ENCODE measurements at regions not wholly inside any gene's neighbourhood (a gene's known extent, or its start where the extent isn't known, plus 50 kb on each side); places are given as distances from the start of the nearest gene placed in this dataset.
A peak's percentile ranks its signal among the peaks of the same experiment; 100 is the strongest.

- Mint-ChIP-seq H3K36me3 (no peaks in the 10 kb centered on the region), H3K4me1 (peaks cover 0 to 9% of the 10 kb centered on the region in 2 donors), H3K4me3 (no peak overlapping the region), H3K27ac (no peak overlapping the region), H3K9me3 (no peaks in the 10 kb centered on the region), H3K27me3 (ENCODE audit: low read depth in 3 of 3) (peaks cover 3 to 12% (median 3%) of the 10 kb centered on the region in 3 donors)
- DNase-seq: no peak
Measured at GRCh38 chr6:156699935-156700334, 77.2 kb upstream of the ARID1B start.

- Mint-ChIP-seq H3K4me1 (peaks cover 0 to 9% of the 10 kb centered on the region in 2 donors), H3K36me3 (no peaks in the 10 kb centered on the region), H3K27me3 (ENCODE audit: low read depth in 3 of 3) (peaks cover 3 to 12% (median 3%) of the 10 kb centered on the region in 3 donors), H3K4me3 (no peak overlapping the region), H3K27ac (no peak overlapping the region), H3K9me3 (no peaks in the 10 kb centered on the region)
- no peak for DNase-seq
Measured at GRCh38 chr6:156699017-156699421, 78.2 kb upstream of the ARID1B start.

GRCh38 chr6:156698239-156699016, 78.8 kb upstream of the ARID1B start:
- no peak for DNase-seq
- Mint-ChIP-seq H3K9me3 (no peaks in the 10 kb centered on the region), H3K36me3 (no peaks in the 10 kb centered on the region), H3K4me3 (no peak overlapping the region), H3K4me1 (peaks cover 0 to 9% of the 10 kb centered on the region in 2 donors), H3K27me3 (ENCODE audit: low read depth in 3 of 3) (peaks cover 3 to 12% (median 3%) of the 10 kb centered on the region in 3 donors), H3K27ac (no peak overlapping the region)

GRCh38 chr6:156697225-156697830, 79.8 kb upstream of the ARID1B start:
- Mint-ChIP-seq H3K4me3 (no peak overlapping the region), H3K9me3 (no peaks in the 10 kb centered on the region), H3K4me1 (peaks cover 0 to 9% of the 10 kb centered on the region in 2 donors), H3K27ac (no peak overlapping the region), H3K36me3 (no peaks in the 10 kb centered on the region), H3K27me3 (ENCODE audit: low read depth in 3 of 3) (peaks cover 3 to 12% (median 3%) of the 10 kb centered on the region in 3 donors)
- no peak for DNase-seq

- H3K36me3 Mint-ChIP-seq: no peaks in the 10 kb centered on the region
- H3K4me3 Mint-ChIP-seq: no peak overlapping the region
- no peak overlapping the region for H3K27ac Mint-ChIP-seq
- H3K4me1 Mint-ChIP-seq: peaks cover 0 to 9% of the 10 kb centered on the region in 2 donors
- no peaks in the 10 kb centered on the region for H3K9me3 Mint-ChIP-seq
- H3K27me3 Mint-ChIP-seq (ENCODE audit: low read depth in 3 of 3): peaks cover 2 to 10% (median 3%) of the 10 kb centered on the region in 3 donors
- DNase-seq: no peak
Measured at GRCh38 chr6:156695742-156696141, 81.4 kb upstream of the ARID1B start.

- Mint-ChIP-seq H3K4me1 (peaks cover 0 to 9% of the 10 kb centered on the region in 2 donors), H3K36me3 (no peaks in the 10 kb centered on the region), H3K4me3 (no peak overlapping the region), H3K27ac (no peak overlapping the region), H3K9me3 (no peaks in the 10 kb centered on the region), H3K27me3 (ENCODE audit: low read depth in 3 of 3) (peaks cover 2 to 10% (median 3%) of the 10 kb centered on the region in 3 donors)
- no peak for DNase-seq
Measured at GRCh38 chr6:156694679-156695078, 82.5 kb upstream of the ARID1B start.

DNA sequence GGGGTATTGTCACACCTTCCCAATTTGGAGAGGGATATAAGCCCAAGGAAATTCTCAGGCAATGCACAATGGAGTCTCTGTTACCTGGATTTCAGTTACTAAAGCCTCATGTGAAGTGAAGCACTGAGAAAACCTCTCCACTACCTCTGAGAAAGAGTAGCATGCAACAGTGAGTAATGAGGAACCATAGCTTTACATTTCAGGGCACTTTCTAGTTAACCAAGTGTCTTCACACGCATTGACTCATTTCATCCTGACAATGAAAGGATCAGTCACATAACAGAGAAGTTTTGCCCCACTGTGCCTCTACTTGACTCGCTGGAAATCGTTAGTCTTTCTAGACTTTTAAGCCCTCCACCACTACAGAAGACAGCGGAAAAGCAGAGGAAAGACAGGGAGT, 86.2 kb upstream of the ARID1B start:
- Mint-ChIP-seq H3K4me3 (no peak overlapping the region), H3K36me3 (no peaks in the 10 kb centered on the region), H3K9me3 (no peaks in the 10 kb centered on the region), H3K27ac (no peak overlapping the region), H3K4me1 (peaks cover 14 to 16% of the 10 kb centered on the region in 2 donors), H3K27me3 (ENCODE audit: low read depth in 3 of 3) (peaks cover 8 to 21% (median 13%) of the 10 kb centered on the region in 3 donors)
- no peak for DNase-seq

DNA sequence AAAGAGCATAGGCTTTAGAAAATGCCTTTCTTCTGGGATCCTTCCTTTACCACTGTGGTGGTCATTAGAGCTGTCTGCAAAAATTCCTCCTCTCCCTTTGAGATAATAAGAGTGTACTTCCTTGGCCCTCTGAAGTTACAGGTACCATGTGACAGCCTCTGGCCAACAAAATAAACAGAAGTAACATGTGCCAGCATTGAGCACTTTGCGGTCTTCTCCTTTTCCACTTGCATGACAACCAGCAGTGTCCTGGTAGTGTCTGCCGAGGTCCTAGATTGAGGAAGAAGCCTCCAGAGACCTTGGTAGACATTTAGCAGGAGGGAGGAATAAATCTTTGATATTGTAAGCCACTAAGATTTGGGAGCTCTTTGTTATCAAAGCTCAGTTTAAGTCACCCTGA, 87.5 kb upstream of the ARID1B start:
- Mint-ChIP-seq H3K36me3 (no peaks in the 10 kb centered on the region), H3K27ac (no peak overlapping the region), H3K4me1 (peaks cover 17 to 21% of the 10 kb centered on the region in 2 donors), H3K9me3 (no peaks in the 10 kb centered on the region), H3K4me3 (no peak overlapping the region), H3K27me3 (ENCODE audit: low read depth in 3 of 3) (peaks cover 8 to 20% (median 9%) of the 10 kb centered on the region in 3 donors)
- DNase-seq: no peak

GRCh38 chr6:156688620-156688971, 88.6 kb upstream of the ARID1B start:
- H3K9me3 Mint-ChIP-seq: no peaks in the 10 kb centered on the region
- no peak for DNase-seq
- H3K27ac Mint-ChIP-seq: peak overlapping the region in 1 of 6 donors; percentile 81
- H3K4me3 Mint-ChIP-seq: peak overlapping the region in 4 of 5 donors; percentile 46 to 88 (median 85)
- no peaks in the 10 kb centered on the region for H3K36me3 Mint-ChIP-seq
- peaks cover 8 to 20% (median 9%) of the 10 kb centered on the region in 3 donors for H3K27me3 Mint-ChIP-seq (ENCODE audit: low read depth in 3 of 3)
- peaks cover 17 to 21% of the 10 kb centered on the region in 2 donors for H3K4me1 Mint-ChIP-seq

DNA sequence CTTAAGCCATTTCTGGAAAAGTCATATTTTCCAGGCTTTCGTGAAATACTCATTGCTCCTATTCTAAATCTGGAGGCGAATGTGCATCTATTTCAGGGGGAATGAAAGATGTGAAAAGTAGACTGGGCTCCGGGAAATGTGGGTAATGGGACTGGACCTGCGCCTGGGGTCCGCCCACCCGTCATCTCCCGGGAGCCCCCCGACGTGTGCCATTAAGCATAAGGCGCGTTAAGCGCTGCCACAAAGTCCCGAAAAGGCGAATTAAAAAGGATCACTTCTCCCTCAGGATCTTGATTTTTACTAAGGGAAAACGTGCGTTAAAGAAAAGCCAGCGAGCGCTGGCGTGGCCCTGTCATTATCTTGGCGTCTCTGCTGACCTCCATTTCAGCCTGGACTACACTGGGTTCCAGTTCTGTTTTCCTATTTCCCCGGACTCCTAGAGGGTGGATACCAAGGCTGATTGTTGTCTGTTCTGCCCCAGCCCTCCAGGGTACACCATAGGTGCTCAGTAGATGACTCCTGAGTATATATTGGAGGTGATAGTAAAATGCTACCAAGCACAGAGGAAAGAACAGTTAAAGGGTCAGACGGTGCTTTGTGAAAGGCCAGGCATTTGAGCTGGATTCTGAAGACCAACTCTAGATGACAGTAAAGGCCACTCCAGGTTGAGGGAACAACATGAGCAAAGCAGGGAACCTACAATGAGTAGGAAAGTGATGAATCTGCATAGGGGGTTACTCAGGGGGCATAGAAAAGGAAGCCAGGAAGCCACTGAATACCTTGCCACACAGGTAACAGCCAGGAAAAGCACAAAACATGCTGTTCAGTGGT, 89.2 kb upstream of the ARID1B start:
- peak; percentile 3 for DNase-seq
- peaks cover 8 to 20% (median 9%) of the 10 kb centered on the region in 3 donors for H3K27me3 Mint-ChIP-seq (ENCODE audit: low read depth in 3 of 3)
- peak overlapping the region; percentile 79 to 90 (median 86) for H3K4me3 Mint-ChIP-seq
- H3K9me3 Mint-ChIP-seq: no peaks in the 10 kb centered on the region
- peak overlapping the region; percentile 54 to 93 (median 82) for H3K27ac Mint-ChIP-seq
- H3K36me3 Mint-ChIP-seq: no peaks in the 10 kb centered on the region
- peaks cover 17 to 21% of the 10 kb centered on the region in 2 donors for H3K4me1 Mint-ChIP-seq

GRCh38 chr6:156686995-156687788, 90.0 kb upstream of the ARID1B start:
- peak overlapping the region; percentile 84 to 92 (median 90) for H3K4me3 Mint-ChIP-seq
- H3K9me3 Mint-ChIP-seq: no peaks in the 10 kb centered on the region
- peaks cover 17 to 21% of the 10 kb centered on the region in 2 donors for H3K4me1 Mint-ChIP-seq

DNA sequence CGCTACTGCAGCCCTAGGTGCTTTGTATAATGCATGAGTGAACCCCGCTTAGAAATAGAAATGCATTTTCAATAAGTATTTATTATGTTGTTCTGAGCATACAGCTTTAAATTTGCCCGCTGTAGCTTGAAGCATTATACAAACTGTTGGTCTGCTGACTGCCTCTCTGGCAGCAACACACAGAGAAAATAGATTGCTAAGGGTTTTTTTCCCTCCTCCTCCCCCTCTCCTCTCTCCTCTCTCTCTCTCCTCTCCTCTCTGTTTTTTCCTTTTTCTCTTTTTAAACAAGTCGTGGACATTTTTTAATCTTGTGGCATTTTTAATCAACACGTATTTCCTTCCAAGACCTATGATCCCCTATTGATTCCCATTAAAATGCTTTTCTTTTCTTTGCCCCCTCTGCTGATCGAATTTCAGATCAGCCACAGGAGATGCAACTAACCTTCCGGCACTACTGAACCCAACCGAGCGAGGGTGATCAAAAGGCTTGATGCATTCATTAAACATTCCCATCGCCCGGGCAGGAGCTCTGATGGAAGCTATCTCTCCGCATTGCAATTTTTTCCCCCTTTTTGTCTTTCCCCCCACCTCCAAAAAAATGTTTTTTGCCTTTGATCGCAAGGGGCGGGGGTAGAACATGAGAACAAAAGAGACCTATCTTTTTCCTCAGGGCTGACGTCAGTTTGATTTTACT, 90.7 kb upstream of the ARID1B start:
- Mint-ChIP-seq H3K9me3 (no peaks in the 10 kb centered on the region), H3K4me1 (peaks cover 17 to 21% of the 10 kb centered on the region in 2 donors), H3K36me3 (no peaks in the 10 kb centered on the region), H3K27ac (peak overlapping the region; percentile 82 to 92 (median 88)), H3K27me3 (ENCODE audit: low read depth in 3 of 3) (peaks cover 9 to 20% (median 11%) of the 10 kb centered on the region in 3 donors), H3K4me3 (peak overlapping the region; percentile 83 to 92 (median 88))
- peak; percentile 36 to 44 (median 37) for DNase-seq

More at GRCh38 chr6:156686995-156687788, 90.0 kb upstream of the ARID1B start:
- peak; percentile 84 to 87 (median 86) for DNase-seq
- Mint-ChIP-seq H3K36me3 (no peaks in the 10 kb centered on the region), H3K27ac (peak overlapping the region; percentile 86 to 93 (median 92)), H3K27me3 (ENCODE audit: low read depth in 3 of 3) (peaks cover 9 to 20% (median 11%) of the 10 kb centered on the region in 3 donors)
